Astrocyte of the spinal cord (primary cell): ENCODE measurements at regions not wholly inside any gene's neighbourhood (a gene's known extent, or its start where the extent isn't known, plus 50 kb on each side); places are given as distances from the start of the nearest gene placed in this dataset.

Source experiments
- DNase-seq: peaks from one replicate; pipeline ENCODE4 v3.0.0; 2011; ENCODE audit warnings: low read depth, low spot score
- H3K4me3 ChIP-seq: 2 replicates; pipeline ENCODE4 v1.5.1; 2011; ENCODE audit warnings: low read depth, mild to moderate bottlenecking, low read length, moderate library complexity
- in situ Hi-C: cut with HindIII; loops from 2 replicates; pipeline ENCODE4 v1.10.0; 2017; ENCODE audit warnings: low sequenced_read_pairs
- TF ChIP-seq, protein P1 (sequence below): IDR thresholded peaks from 2 replicates; pipeline ENCODE4 v1.5.1; 2012; ENCODE audit warnings: low read depth, mild to moderate bottlenecking, low read length, inconsistent platforms

- in situ Hi-C loops: no loop called here
- TF ChIP-seq, protein P1, sequence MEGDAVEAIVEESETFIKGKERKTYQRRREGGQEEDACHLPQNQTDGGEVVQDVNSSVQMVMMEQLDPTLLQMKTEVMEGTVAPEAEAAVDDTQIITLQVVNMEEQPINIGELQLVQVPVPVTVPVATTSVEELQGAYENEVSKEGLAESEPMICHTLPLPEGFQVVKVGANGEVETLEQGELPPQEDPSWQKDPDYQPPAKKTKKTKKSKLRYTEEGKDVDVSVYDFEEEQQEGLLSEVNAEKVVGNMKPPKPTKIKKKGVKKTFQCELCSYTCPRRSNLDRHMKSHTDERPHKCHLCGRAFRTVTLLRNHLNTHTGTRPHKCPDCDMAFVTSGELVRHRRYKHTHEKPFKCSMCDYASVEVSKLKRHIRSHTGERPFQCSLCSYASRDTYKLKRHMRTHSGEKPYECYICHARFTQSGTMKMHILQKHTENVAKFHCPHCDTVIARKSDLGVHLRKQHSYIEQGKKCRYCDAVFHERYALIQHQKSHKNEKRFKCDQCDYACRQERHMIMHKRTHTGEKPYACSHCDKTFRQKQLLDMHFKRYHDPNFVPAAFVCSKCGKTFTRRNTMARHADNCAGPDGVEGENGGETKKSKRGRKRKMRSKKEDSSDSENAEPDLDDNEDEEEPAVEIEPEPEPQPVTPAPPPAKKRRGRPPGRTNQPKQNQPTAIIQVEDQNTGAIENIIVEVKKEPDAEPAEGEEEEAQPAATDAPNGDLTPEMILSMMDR: no peak
- no peak for DNase-seq
- no peak overlapping the region for H3K4me3 ChIP-seq
These were observed 216.6 kb upstream of the ADCY2 start for GRCh38 chr5:7179364-7179763.

DNA sequence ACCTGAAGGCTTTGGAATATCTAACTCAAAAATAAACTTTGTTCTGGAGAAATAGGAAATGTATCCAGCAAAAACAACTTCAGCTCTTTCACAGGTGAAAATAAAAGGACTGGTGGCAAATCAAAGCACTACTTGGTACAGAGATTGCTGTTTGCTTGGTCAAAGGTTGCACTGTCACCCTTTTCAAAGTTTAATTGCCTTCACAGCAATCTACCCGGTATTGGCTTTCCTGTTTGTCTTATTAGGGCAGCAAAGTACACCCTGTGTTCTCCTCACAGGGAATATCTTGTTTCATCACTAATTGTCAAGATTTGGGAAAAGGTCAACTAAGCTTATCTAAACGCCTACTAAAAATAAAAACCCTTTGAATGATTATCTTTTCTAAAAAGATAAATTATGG lies 214.1 kb upstream of the ADCY2 start:
- H3K4me3 ChIP-seq: no peak overlapping the region
- DNase-seq: no peak
- in situ Hi-C loops: no loop called here
- TF ChIP-seq, protein P1: no peak

DNA sequence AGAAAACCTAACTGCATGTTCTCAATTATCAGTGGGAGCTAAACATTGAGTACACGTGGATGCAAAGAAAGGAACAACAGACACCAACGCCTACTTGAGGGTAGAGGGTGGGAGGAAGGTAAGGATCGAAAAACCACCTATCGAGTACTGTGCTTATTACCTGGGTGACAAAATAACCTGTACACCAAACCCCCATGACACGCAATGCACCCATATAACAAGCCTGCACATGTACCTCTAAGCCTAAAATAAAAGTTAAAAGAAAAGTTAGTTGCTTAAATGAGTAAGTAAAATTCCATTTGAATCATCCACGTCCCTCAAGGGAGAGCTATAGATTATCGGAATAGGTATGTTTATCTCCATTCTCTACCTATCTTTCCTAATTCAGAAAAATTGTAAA lies 210.2 kb upstream of the ADCY2 start:
- TF ChIP-seq, protein P1: no peak
- H3K4me3 ChIP-seq: no peak overlapping the region
- in situ Hi-C loops: no loop called here
- no peak for DNase-seq

GRCh38 chr5:7186818-7187217 lies 209.1 kb upstream of the ADCY2 start:
- no peak for DNase-seq
- TF ChIP-seq, protein P1: no peak

GRCh38 chr5:7190712-7191250 lies 205.2 kb upstream of the ADCY2 start:
- in situ Hi-C loops: no loop called here
- DNase-seq: no peak
- TF ChIP-seq, protein P1: no peak
- H3K4me3 ChIP-seq: no peak overlapping the region

More at GRCh38 chr5:7186818-7187217, 209.1 kb upstream of the ADCY2 start:
- in situ Hi-C loops: no loop called here
- H3K4me3 ChIP-seq: no peak overlapping the region

GRCh38 chr5:7192016-7192415 lies 203.9 kb upstream of the ADCY2 start:
- in situ Hi-C loops: no loop called here
- DNase-seq: no peak

More at GRCh38 chr5:7192016-7192415, 203.9 kb upstream of the ADCY2 start:
- H3K4me3 ChIP-seq: no peak overlapping the region
- TF ChIP-seq, protein P1: no peak
